Activated CD8-positive, alpha-beta T cell treated with anti-CD3 and anti-CD28 coated beads for 36 hours (primary cell): ENCODE measurements at regions not wholly inside any gene's neighbourhood (a gene's known extent, or its start where the extent isn't known, plus 50 kb on each side); places are given as distances from the start of the nearest gene placed in this dataset.

ENCODE experiments used
- ATAC-seq: fragments of 200-7000 bp; cut with Tn5 transposase; one replicate; pipeline ENCODE4 v1.10.0; 2021; ENCODE audit warnings: mild to moderate bottlenecking, moderate library complexity
- CTCF ChIA-PET: fragments of 350-600 bp; sonication (Branson Sonifier 250); formaldehyde crosslinking; loops from one replicate; lab custom pipeline; 2021; ENCODE audit warnings: antibody characterized with exemption; lab: Charles Lee
- POLR2A ChIA-PET: fragments of 350-600 bp; sonication (Branson Sonifier 250); formaldehyde crosslinking; loops from one replicate; lab custom pipeline; 2021; ENCODE audit warnings: antibody characterized with exemption; lab: Charles Lee
- DNase-seq: peaks from one replicate; pipeline ENCODE4 v3.0.0-alpha.2; 2020
- H3K27ac Mint-ChIP-seq: one replicate; pipeline ENCODE4 v1.8.0; 2021; ENCODE audit warnings: mild to moderate bottlenecking, mixed read lengths
- H3K27me3 Mint-ChIP-seq: one replicate; pipeline ENCODE4 v1.8.0; 2021; ENCODE audit warnings: mixed read lengths
- H3K36me3 Mint-ChIP-seq: one replicate; pipeline ENCODE4 v1.8.0; 2021; ENCODE audit warnings: low read depth, mixed read lengths
- H3K4me1 Mint-ChIP-seq: one replicate; pipeline ENCODE4 v1.8.0; 2021; ENCODE audit warnings: low read depth, mixed read lengths
- H3K4me3 Mint-ChIP-seq: one replicate; pipeline ENCODE4 v1.8.0; 2021; ENCODE audit warnings: mild to moderate bottlenecking, moderate library complexity, mixed read lengths
- H3K9me3 Mint-ChIP-seq: one replicate; pipeline ENCODE4 v1.8.0; 2021; ENCODE audit warnings: mixed read lengths
- intact Hi-C: fragments of 100-400 bp; cut with micrococcal nuclease; formaldehyde crosslinking; loops from one replicate; pipeline ENCODE4 v1.10.0; 2022
- TF ChIP-seq, protein P1 (sequence below): fragments of 200-600 bp; IDR thresholded peaks from one replicate; pipeline ENCODE4 v1.8.0; 2022; ENCODE audit warnings: antibody characterized with exemption, mild to moderate bottlenecking

DNA sequence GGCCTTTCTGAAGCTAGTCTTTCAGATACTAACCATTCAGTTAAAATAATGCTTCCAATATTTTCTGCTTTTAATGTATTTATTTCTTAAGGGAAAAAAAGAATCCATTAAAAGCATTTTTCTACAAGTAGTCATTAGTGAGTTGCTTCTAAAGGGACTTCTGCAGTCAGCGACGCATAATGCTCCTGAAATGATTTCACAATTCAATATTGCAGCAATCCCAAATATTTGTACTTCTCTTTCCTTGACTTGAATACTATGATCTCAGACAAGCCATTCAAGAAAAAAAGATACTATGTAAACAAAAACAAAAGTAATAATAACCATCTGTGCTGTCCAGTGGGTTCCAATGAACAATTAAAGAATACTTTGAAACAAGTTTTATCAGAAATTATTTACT, 681.0 kb downstream of the DIPK2A start:
- CTCF ChIA-PET, result no interaction called here
- POLR2A ChIA-PET, result no interaction called here
- H3K27me3 Mint-ChIP-seq, result no peaks in the 10 kb centered on the region
- intact Hi-C loops, result no loop called here
- no peak for ATAC-seq
- peaks cover 2% of the 10 kb centered on the region for H3K9me3 Mint-ChIP-seq
- H3K4me3 Mint-ChIP-seq, result no peak overlapping the region
- H3K4me1 Mint-ChIP-seq, result no peaks in the 10 kb centered on the region
- TF ChIP-seq, protein P1, sequence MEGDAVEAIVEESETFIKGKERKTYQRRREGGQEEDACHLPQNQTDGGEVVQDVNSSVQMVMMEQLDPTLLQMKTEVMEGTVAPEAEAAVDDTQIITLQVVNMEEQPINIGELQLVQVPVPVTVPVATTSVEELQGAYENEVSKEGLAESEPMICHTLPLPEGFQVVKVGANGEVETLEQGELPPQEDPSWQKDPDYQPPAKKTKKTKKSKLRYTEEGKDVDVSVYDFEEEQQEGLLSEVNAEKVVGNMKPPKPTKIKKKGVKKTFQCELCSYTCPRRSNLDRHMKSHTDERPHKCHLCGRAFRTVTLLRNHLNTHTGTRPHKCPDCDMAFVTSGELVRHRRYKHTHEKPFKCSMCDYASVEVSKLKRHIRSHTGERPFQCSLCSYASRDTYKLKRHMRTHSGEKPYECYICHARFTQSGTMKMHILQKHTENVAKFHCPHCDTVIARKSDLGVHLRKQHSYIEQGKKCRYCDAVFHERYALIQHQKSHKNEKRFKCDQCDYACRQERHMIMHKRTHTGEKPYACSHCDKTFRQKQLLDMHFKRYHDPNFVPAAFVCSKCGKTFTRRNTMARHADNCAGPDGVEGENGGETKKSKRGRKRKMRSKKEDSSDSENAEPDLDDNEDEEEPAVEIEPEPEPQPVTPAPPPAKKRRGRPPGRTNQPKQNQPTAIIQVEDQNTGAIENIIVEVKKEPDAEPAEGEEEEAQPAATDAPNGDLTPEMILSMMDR, result no peak
- H3K27ac Mint-ChIP-seq, result no peak overlapping the region
- DNase-seq, result no peak
- no peaks in the 10 kb centered on the region for H3K36me3 Mint-ChIP-seq

DNA sequence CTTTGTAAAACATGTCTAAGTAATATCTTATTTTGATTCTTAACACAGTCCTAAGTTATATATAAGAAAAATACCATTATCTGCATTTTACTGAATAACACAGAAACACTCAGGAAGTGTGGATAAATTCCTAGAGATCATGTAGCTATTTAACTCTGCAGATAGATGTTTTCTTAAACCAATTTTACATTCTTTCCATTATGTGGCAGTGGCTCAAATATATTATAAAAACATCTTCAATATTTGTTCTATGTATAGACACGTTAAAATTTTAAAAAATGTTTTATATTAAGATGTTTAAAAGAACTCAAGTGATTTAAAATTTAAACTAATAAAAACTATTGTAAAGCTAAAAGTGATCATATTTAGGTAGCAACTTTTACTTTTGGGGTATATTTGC, 683.8 kb downstream of the DIPK2A start:
- TF ChIP-seq, protein P1, result no peak
- POLR2A ChIA-PET, result interaction anchor here (0.6 kb wide), 1 partner anchor 27 kb away, joined by 3 read pairs; no protein-coding TSS in a partner anchor
- no peaks in the 10 kb centered on the region for H3K36me3 Mint-ChIP-seq
- H3K27me3 Mint-ChIP-seq, result no peaks in the 10 kb centered on the region
- intact Hi-C loops, result no loop called here
- H3K4me3 Mint-ChIP-seq, result no peak overlapping the region
- ATAC-seq (no peak), DNase-seq (no peak)
- CTCF ChIA-PET, result no interaction called here
- H3K27ac Mint-ChIP-seq, result no peak overlapping the region
- H3K9me3 Mint-ChIP-seq, result peaks cover 3% of the 10 kb centered on the region
- no peaks in the 10 kb centered on the region for H3K4me1 Mint-ChIP-seq

GRCh38 chr3:144660186-144660585, 688.6 kb downstream of the DIPK2A start:
- Mint-ChIP-seq H3K4me3 (no peak overlapping the region), H3K36me3 (no peaks in the 10 kb centered on the region), H3K9me3 (peaks cover 3% of the 10 kb centered on the region), H3K27ac (no peak overlapping the region), H3K27me3 (no peaks in the 10 kb centered on the region), H3K4me1 (no peaks in the 10 kb centered on the region)
- DNase-seq (no peak), ATAC-seq (no peak)
- intact Hi-C loops, result no loop called here
- POLR2A ChIA-PET, result no interaction called here
- TF ChIP-seq, protein P1, result no peak
- CTCF ChIA-PET, result no interaction called here

- no peak overlapping the region for H3K27ac Mint-ChIP-seq
- H3K4me1 Mint-ChIP-seq, result no peaks in the 10 kb centered on the region
- ChIA-PET POLR2A (no interaction called here), CTCF (no interaction called here)
- no peaks in the 10 kb centered on the region for H3K36me3 Mint-ChIP-seq
- DNase-seq (no peak), ATAC-seq (no peak)
- TF ChIP-seq, protein P1, result no peak
- no peaks in the 10 kb centered on the region for H3K27me3 Mint-ChIP-seq
- H3K9me3 Mint-ChIP-seq, result peaks cover 6% of the 10 kb centered on the region
- H3K4me3 Mint-ChIP-seq, result no peak overlapping the region
- intact Hi-C loops, result no loop called here
These were observed 691.1 kb downstream of the DIPK2A start for GRCh38 chr3:144662729-144663128.

GRCh38 chr3:144663456-144664436, 692.1 kb downstream of the DIPK2A start:
- peaks cover 6% of the 10 kb centered on the region for H3K9me3 Mint-ChIP-seq
- CTCF ChIA-PET, result no interaction called here
- intact Hi-C loops, result no loop called here

More at GRCh38 chr3:144663456-144664436, 692.1 kb downstream of the DIPK2A start:
- H3K36me3 Mint-ChIP-seq, result no peaks in the 10 kb centered on the region
- TF ChIP-seq, protein P1, result no peak
- H3K4me3 Mint-ChIP-seq, result no peak overlapping the region
- DNase-seq (no peak), ATAC-seq (no peak)
- no peaks in the 10 kb centered on the region for H3K27me3 Mint-ChIP-seq
- POLR2A ChIA-PET, result no interaction called here
- no peaks in the 10 kb centered on the region for H3K4me1 Mint-ChIP-seq
- no peak overlapping the region for H3K27ac Mint-ChIP-seq
